HG02588 (cell line): ENCODE measurements at regions not wholly inside any gene's neighbourhood (a gene's known extent, or its start where the extent isn't known, plus 50 kb on each side); places are given as distances from the start of the nearest gene placed in this dataset.
"Not testable (repeated sequence)": the region's sequence is repeated elsewhere in the genome, so short reads cannot be mapped to it uniquely, and the experiment has no call there.

Source experiments
- ATAC-seq: cut with Tn5 transposase; IDR thresholded peaks from one replicate; pipeline ENCODE4 v1.9.1; 2021; ENCODE audit warnings: mild to moderate bottlenecking, moderate library complexity; ENCODE audit not compliant: unreplicated experiment

GRCh38 chr12:17016116-17016864 is 410.3 kb upstream of the LMO3 start:
- no peak for ATAC-seq

- ATAC-seq, result no peak
Measured at GRCh38 chr12:17015501-17015900, 409.5 kb upstream of the LMO3 start.

GRCh38 chr12:17007442-17008040 is 401.6 kb upstream of the LMO3 start:
- not testable (repeated sequence) for ATAC-seq

- ATAC-seq, result not testable (repeated sequence)
Measured at GRCh38 chr12:16998538-16998937, 392.6 kb upstream of the LMO3 start.

GRCh38 chr12:16984484-16984883 is 378.5 kb upstream of the LMO3 start:
- no peak for ATAC-seq

GRCh38 chr12:16972923-16973770 is 367.2 kb upstream of the LMO3 start:
- no peak for ATAC-seq

GRCh38 chr12:16962889-16963288 is 356.9 kb upstream of the LMO3 start:
- ATAC-seq, result no peak

GRCh38 chr12:16955083-16955657 is 349.2 kb upstream of the LMO3 start:
- ATAC-seq, result peak; percentile 76

- ATAC-seq, result no peak
Measured at GRCh38 chr12:16949871-16950667, 344.1 kb upstream of the LMO3 start.

GRCh38 chr12:16949371-16949770 is 343.4 kb upstream of the LMO3 start:
- ATAC-seq, result no peak

GRCh38 chr12:16946704-16947103 is 340.7 kb upstream of the LMO3 start:
- ATAC-seq, result no peak

- peak; percentile 98 for ATAC-seq
Measured at GRCh38 chr12:16939871-16940306, 333.9 kb upstream of the LMO3 start.

- no peak for ATAC-seq
Measured at GRCh38 chr12:16927259-16927658, 321.3 kb upstream of the LMO3 start.

- no peak for ATAC-seq
Measured at GRCh38 chr12:16920451-16920850, 314.5 kb upstream of the LMO3 start.

GRCh38 chr12:16919551-16919950 is 313.6 kb upstream of the LMO3 start:
- ATAC-seq, result no peak

- no peak for ATAC-seq
Measured at GRCh38 chr12:16914853-16915252, 308.9 kb upstream of the LMO3 start.

GRCh38 chr12:16913832-16914490 is 308.0 kb upstream of the LMO3 start:
- ATAC-seq, result no peak

GRCh38 chr12:16901946-16902345 is 296.0 kb upstream of the LMO3 start:
- no peak for ATAC-seq

GRCh38 chr12:16893426-16893825 is 287.5 kb upstream of the LMO3 start:
- no peak for ATAC-seq

GRCh38 chr12:16891673-16892072 is 285.7 kb upstream of the LMO3 start:
- no peak for ATAC-seq
